ENCODE measurements at regions not wholly inside any gene's neighbourhood (a gene's known extent, or its start where the extent isn't known, plus 50 kb on each side); places are given as distances from the start of the nearest gene placed in this dataset.

GRCh38 chr16:86088287-86088686 lies 189.3 kb downstream of the IRF8 start:
- TF ChIP-seq POLR2A (IDR thresholded peaks at IDR 0.05) (no peak), CTCF (IDR thresholded peaks at IDR 0.05) (no peak)
